ENCODE measurements at regions not wholly inside any gene's neighbourhood (a gene's known extent, or its start where the extent isn't known, plus 50 kb on each side); places are given as distances from the start of the nearest gene placed in this dataset.

DNA sequence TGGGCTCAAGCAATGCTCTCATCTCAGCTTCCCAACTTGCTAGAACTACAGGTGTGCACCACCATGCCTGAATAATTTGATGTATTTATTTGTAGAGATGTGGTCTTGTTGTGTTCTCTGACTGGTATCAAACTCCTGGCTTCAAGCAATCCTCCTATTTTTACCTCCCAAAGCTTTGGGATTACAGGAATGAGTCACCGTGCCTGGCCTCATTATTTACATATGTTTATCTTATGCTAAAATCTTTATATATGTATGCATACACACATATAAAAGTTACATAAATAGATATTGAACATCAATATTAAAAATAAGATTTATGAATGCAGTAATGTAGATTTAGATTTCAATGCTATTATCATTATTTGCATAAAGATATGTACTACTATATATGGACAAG lies 1634.5 kb upstream of the LRRTM3 start:
- TF ChIP-seq, protein P1, sequence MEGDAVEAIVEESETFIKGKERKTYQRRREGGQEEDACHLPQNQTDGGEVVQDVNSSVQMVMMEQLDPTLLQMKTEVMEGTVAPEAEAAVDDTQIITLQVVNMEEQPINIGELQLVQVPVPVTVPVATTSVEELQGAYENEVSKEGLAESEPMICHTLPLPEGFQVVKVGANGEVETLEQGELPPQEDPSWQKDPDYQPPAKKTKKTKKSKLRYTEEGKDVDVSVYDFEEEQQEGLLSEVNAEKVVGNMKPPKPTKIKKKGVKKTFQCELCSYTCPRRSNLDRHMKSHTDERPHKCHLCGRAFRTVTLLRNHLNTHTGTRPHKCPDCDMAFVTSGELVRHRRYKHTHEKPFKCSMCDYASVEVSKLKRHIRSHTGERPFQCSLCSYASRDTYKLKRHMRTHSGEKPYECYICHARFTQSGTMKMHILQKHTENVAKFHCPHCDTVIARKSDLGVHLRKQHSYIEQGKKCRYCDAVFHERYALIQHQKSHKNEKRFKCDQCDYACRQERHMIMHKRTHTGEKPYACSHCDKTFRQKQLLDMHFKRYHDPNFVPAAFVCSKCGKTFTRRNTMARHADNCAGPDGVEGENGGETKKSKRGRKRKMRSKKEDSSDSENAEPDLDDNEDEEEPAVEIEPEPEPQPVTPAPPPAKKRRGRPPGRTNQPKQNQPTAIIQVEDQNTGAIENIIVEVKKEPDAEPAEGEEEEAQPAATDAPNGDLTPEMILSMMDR (conservative IDR thresholded peaks at IDR 0.05), result no peak
- no peak overlapping the region for H3K27ac ChIP-seq

DNA sequence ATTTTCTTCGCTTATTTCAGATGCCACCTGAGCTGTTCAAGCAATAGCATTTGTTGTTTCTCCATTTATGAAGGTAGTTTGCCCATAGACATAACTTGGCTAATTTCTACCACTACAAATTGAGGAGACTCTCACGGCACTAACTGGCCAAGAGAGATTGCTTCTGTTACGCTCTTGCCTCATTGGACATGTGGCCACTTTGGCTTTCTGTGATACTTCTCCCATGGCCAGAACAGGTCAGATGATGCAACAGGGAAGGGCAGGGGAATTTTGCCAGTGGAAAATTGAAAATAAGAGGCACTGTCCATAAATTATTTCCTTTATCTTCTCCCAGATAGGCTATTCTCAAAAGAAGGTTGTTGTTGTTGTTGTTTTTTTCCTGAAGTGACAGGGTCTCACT lies 1633.3 kb upstream of the LRRTM3 start:
- H3K27ac ChIP-seq, result no peak overlapping the region
- TF ChIP-seq, protein P1 (conservative IDR thresholded peaks at IDR 0.05), result no peak

DNA sequence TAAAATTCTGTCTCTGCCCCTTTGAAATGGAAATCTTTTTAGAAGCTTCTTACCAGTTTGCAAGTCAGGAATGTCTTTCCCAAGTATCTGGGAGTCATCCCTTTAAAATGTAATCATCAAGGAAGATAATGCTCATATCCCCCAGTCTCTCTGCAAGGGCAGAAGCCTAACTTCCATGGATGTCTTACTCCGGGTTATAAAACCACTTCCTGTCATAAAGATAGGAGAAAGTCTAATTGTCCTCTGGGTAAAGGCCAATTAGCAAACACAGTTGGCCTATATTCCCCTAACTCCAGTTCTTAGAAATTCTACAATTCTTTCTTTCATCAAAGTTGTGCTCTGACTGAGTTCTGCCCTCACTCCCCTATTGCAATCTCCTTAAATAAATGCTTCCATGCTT lies 1631.5 kb upstream of the LRRTM3 start:
- TF ChIP-seq, protein P1 (conservative IDR thresholded peaks at IDR 0.05), result no peak
- H3K27ac ChIP-seq, result no peak overlapping the region

DNA sequence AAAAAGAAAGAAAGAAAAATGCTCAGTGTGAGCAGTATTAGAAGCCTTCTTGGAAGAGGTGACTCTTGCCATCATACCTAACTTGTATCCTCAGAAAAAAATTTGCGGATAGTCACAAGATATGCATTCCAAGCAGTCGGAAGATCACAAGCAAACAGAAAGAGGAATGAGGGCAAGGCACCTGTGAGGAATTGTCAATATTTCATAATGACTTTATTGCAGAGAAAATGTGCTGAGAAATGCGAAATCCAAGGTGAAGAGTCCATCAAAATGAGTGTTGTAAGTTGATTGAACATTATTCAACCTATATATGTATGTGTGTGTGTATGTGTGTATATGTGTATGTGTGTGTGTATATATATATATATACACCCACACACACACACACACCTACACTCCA lies 1624.7 kb upstream of the LRRTM3 start:
- no peak overlapping the region for H3K27ac ChIP-seq

DNA sequence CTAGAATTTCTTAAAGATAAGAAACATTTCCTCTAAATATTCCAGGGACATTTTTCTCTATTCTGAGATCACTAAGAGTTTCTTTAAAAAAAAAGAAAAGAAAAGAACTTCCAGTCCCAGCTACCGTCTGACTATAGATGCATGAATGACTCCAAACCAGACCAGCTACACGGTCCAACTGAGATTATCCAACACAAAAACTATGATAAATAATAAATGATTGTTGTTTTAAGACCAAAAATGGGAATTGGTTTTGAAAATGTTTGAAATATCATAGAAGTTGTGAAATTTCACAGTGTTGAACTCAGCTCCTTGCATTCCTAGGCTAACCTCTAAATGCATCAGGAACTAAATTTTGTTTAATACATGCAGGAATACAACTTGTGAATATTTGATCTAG lies 1619.6 kb upstream of the LRRTM3 start:
- TF ChIP-seq, protein P1 (conservative IDR thresholded peaks at IDR 0.05), result no peak
- no peak overlapping the region for H3K27ac ChIP-seq

More for the DNA sequence above, 1624.7 kb upstream of the LRRTM3 start:
- TF ChIP-seq, protein P1 (conservative IDR thresholded peaks at IDR 0.05), result no peak

DNA sequence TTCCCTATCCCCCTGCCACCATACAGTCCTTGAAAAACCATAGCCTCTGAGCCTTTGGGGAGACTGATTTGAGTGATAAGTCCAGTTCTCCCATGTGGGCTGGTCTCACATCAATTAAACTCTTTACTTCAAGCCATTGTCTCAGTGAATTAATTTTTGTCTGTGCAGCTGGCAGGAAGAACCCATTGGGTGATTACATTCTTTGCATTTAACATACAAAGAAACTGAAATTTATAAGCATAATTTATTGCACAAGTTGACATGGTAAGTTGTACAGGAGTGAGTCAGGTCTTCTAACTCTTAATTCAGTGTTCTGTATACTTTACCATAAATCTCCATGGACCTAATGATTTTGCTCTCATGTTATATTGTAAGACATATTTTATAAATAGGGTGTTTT lies 1613.0 kb upstream of the LRRTM3 start:
- TF ChIP-seq, protein P1 (conservative IDR thresholded peaks at IDR 0.05), result no peak
- H3K27ac ChIP-seq, result no peak overlapping the region

DNA sequence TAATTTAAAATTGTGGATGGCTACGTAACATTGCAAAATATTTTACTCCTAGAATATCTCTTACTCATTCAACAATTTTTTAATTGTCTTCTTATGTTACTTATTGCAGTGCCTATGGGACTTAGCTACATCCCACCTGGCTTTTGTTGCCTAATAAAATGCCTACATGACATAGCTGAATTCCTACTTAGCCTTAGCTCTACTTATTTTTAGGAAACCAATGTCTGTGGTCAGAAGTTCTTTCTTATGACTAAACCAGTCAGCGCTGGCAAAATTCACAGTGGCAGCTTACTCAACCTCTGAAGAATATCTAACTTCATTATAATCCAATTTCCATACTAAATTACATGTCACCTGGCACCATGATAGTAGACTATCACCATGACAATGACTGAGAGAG lies 1612.4 kb upstream of the LRRTM3 start:
- H3K27ac ChIP-seq, result no peak overlapping the region
- TF ChIP-seq, protein P1 (conservative IDR thresholded peaks at IDR 0.05), result no peak

DNA sequence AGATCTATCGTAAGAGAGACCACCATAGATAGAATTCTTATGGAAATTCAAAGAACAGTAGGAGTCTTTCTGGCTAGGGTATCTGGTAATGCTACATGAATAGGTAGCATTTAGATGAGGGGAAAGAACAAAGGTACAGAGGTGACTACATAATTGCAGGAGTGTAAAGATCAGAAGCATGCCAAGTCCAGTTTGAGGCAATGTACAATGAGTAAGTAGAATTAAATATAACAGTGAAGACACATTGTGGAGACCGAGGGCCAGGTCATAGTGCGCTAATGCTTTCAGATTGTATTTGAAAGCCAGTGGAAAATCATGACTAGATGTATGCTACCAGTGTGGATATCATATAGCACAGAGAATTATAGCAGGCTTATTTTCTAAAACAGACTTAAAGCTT lies 1611.6 kb upstream of the LRRTM3 start:
- TF ChIP-seq, protein P1 (conservative IDR thresholded peaks at IDR 0.05), result no peak

More for the DNA sequence above, 1611.6 kb upstream of the LRRTM3 start:
- no peak overlapping the region for H3K27ac ChIP-seq
